ACC112 (cell line): ENCODE measurements at regions not wholly inside any gene's neighbourhood (a gene's known extent, or its start where the extent isn't known, plus 50 kb on each side); places are given as distances from the start of the nearest gene placed in this dataset.

Experiments used
- H2AFZ ChIP-seq: fragments of 200-600 bp; sonication (generic); one replicate; pipeline ENCODE4 v1.6.0; 2017; ENCODE audit warnings: antibody characterized with exemption, low read length; ENCODE audit not compliant: unreplicated experiment
- H3K27ac ChIP-seq: fragments of 200-600 bp; sonication (generic); 2 replicates; pipeline ENCODE4 v1.5.1; 2014; ENCODE audit warnings: low read depth, mild to moderate bottlenecking, antibody characterized with exemption, low read length, moderate library complexity
- H3K27me3 ChIP-seq: fragments of 200-600 bp; sonication (generic); 2 replicates; pipeline ENCODE4 v1.6.1; 2014; ENCODE audit warnings: mild to moderate bottlenecking, antibody characterized with exemption, low read length, moderate library complexity, mixed read lengths; ENCODE audit not compliant: insufficient read depth
- H3K36me3 ChIP-seq: fragments of 200-600 bp; sonication (generic); 2 replicates; pipeline ENCODE4 v1.6.1; 2016; ENCODE audit warnings: mild to moderate bottlenecking, antibody characterized with exemption, low read length, moderate library complexity, mixed read lengths; ENCODE audit not compliant: insufficient read depth
- H3K4me1 ChIP-seq: fragments of 200-600 bp; sonication (generic); one replicate; pipeline ENCODE4 v1.6.1; 2016; ENCODE audit warnings: low read length, mixed read lengths; ENCODE audit not compliant: insufficient read depth, unreplicated experiment, control insufficient read depth
- H3K4me3 ChIP-seq: fragments of 200-600 bp; sonication (generic); 2 replicates; pipeline ENCODE4 v1.5.1; 2014; ENCODE audit warnings: mild to moderate bottlenecking, low read depth, low read length
- H3K79me2 ChIP-seq: fragments of 200-600 bp; sonication (generic); one replicate; pipeline ENCODE4 v1.6.0; 2016; ENCODE audit warnings: low read length; ENCODE audit not compliant: control insufficient read depth, unreplicated experiment, insufficient read depth

DNA sequence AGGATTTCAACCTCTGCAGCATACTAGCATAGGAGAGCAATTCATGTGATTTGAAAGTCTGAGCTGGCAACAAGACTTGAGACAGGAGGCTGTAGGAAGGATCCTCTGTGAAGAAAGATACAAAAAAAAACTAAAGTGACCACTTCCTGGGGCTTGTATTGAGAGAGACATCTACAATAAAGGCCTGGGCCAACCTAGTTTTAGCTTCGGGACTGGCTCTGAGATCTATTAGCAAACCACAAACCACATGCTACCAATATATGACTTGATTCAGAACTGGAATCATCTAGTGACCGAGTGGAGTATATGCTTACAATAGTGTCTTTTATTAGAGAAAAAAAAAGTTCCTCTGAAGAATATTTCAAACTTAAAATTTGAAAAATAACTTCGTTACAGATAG, 1448.9 kb upstream of the CDH6 start:
- Histone ChIP-seq H3K4me3 (no peak overlapping the region), H3K27ac (no peak overlapping the region), H3K4me1 (no peaks in the 10 kb centered on the region), H3K27me3 (no peaks in the 10 kb centered on the region), H3K79me2 (no peaks in the 10 kb centered on the region), H3K36me3 (no peaks in the 10 kb centered on the region), H2AFZ (no peak overlapping the region)

DNA sequence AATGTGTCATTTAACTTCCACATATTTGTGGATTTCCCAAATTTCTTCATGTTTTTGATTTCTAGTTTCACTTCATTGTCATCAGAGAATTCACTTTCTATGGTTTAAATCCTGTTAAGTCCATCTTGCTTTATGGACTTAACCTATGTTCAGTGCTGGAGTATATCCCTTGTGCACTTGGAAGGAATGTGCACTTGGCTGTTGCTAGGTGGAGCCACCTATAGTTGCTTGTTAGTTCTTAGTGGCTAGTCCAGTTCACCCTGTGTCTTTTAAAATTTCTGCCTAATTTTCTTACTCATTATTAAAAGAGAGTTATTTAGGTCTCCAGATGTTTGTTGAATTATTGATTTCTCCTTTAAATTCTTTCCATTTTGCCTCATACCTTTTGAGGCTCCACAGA, 1472.5 kb upstream of the CDH6 start:
- no peaks in the 10 kb centered on the region for H3K79me2 ChIP-seq
- H3K27me3 ChIP-seq, result no peaks in the 10 kb centered on the region
- H3K4me3 ChIP-seq, result no peak overlapping the region

DNA sequence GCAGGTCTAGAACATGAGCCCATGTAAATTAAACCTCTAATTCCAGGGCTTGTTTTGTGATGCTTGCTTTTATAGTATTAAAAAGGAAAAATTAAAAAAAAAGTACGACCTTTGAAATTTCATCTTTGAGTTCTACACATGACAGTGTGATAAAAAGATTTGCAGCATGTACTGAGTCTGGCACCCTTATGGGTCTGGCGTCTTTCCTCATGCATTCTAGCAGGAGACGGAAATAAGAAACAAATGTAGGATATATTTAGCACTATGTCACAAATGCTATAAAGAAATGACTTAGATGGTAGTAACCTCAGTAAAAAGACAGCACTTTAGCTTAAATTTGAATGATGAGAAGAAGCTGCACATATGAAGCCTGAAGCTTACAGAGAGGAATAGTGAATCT, 1474.3 kb upstream of the CDH6 start:
- Histone ChIP-seq H3K36me3 (no peaks in the 10 kb centered on the region), H3K4me1 (no peaks in the 10 kb centered on the region)

More for the DNA sequence above, 1472.5 kb upstream of the CDH6 start:
- Histone ChIP-seq H3K36me3 (no peaks in the 10 kb centered on the region), H3K4me1 (no peaks in the 10 kb centered on the region), H2AFZ (no peak overlapping the region), H3K27ac (no peak overlapping the region)

DNA sequence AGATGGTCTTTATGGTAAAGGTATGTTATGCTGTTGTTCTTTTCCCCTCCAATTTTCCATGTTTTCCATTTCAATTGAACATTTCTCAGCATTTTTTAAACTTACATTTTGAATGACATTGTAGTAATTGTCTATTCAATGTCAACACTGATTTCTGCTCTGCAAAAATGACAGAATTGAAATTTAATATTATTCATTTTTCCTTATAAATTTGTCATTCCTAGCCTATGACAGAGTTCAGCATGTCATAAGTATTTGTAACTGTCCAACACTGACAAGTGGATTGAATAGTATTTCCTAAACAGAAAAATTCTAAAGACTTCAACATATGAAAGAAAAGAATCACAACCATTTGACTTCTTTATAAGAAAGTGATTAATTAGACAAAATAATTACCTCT, 1478.3 kb upstream of the CDH6 start:
- H3K4me3 ChIP-seq, result no peak overlapping the region

More for the DNA sequence above, 1474.3 kb upstream of the CDH6 start:
- Histone ChIP-seq H3K27ac (no peak overlapping the region), H2AFZ (no peak overlapping the region), H3K27me3 (no peaks in the 10 kb centered on the region), H3K79me2 (no peaks in the 10 kb centered on the region), H3K4me3 (no peak overlapping the region)

DNA sequence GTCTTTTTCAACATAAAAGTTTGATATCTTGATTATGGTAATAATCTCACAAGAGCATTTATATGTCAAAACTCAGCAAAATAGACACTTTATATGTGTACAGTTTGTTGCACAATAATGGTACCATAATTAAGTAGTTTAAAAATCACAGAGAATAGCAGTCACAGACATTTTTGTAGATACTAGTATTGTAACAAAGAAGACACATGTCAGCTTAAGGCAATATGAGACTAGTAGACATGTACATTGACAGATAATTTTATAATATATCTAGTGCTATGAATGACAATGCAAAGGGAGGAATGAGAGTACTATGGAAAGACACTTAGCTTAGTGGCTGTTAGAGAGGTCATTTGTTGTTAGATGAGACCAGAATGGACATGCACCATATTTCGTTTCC, 1490.6 kb upstream of the CDH6 start:
- Histone ChIP-seq H2AFZ (no peak overlapping the region), H3K79me2 (no peaks in the 10 kb centered on the region), H3K27me3 (no peaks in the 10 kb centered on the region), H3K27ac (no peak overlapping the region), H3K4me1 (no peaks in the 10 kb centered on the region), H3K4me3 (no peak overlapping the region), H3K36me3 (no peaks in the 10 kb centered on the region)

More for the DNA sequence above, 1478.3 kb upstream of the CDH6 start:
- H3K27ac ChIP-seq, result no peak overlapping the region
- no peaks in the 10 kb centered on the region for H3K27me3 ChIP-seq
- no peaks in the 10 kb centered on the region for H3K36me3 ChIP-seq
- no peaks in the 10 kb centered on the region for H3K4me1 ChIP-seq
- H2AFZ ChIP-seq, result no peak overlapping the region
- H3K79me2 ChIP-seq, result no peaks in the 10 kb centered on the region

DNA sequence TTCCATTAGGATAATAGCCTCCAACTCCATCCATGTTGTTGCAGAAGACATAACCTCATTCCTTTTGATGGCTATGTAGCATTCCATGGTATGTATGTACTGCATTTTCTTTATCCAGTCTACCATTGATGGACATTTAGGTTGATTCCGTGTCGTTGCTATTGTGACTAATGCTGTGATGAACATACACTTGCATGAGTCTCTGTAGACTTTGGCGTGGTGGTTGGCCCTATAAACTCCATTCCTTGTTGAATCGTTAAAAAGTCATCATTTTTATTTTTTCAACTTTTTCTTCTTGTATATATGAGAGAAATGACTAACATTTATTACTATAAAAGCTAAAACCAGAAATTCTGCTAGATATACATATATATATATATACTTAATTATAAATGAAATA, 1491.9 kb upstream of the CDH6 start:
- H3K27me3 ChIP-seq, result no peaks in the 10 kb centered on the region
- H3K36me3 ChIP-seq, result no peaks in the 10 kb centered on the region
- no peaks in the 10 kb centered on the region for H3K4me1 ChIP-seq
- H3K4me3 ChIP-seq, result no peak overlapping the region
- no peak overlapping the region for H2AFZ ChIP-seq
- H3K79me2 ChIP-seq, result no peaks in the 10 kb centered on the region
- H3K27ac ChIP-seq, result no peak overlapping the region

DNA sequence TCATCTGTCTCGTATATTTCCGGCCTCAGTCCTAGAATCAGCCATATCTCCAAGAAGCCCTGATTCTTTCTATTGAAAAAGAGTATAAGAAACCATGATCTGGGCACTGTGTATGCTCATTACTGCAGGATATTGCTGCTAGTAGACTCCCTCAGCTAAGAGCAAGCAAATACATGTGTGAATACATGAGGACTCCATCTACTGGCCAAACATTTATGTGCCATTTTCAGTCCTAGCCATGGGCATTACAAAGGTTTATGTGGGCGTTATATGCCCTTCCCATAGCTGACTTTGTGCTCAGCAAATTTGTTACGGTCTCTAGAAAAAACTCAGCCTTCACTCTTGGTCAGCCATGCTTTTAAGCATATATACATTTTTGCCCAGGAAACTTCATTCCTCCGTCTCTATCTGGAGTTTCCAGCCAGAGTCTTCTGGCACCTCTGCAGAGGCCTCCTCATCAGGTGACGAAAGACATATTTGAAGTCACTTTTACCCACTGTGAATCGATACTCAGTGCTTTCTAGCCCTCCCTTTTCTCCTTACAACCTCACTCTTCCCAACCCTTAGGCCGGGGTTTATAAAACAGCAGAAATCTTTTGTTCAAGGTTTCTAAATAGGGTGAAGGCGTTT, 1495.6 kb upstream of the CDH6 start:
- Histone ChIP-seq H3K36me3 (no peaks in the 10 kb centered on the region), H3K4me3 (no peak overlapping the region), H3K79me2 (no peaks in the 10 kb centered on the region), H2AFZ (no peak overlapping the region), H3K4me1 (no peaks in the 10 kb centered on the region), H3K27me3 (no peaks in the 10 kb centered on the region), H3K27ac (no peak overlapping the region)

DNA sequence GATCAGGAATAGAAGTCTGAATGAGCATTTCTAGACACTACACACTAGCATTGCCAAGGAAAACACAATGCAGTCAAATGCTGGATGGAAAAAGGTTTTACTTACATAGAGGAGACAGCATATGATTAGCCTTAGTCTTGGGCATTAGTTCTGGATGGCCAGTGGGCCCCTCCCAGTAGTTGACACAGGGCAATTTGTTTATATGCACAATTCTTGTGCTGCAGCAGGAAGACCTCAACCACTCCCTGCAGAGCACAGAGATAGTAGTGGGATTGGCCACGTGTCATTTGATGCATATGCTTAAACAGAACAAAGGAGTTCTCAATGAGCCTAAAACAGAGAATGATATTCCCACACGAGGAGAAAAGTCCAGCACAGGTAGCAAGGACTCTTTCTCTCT, 1496.2 kb upstream of the CDH6 start:
- no peaks in the 10 kb centered on the region for H3K4me1 ChIP-seq
- H3K79me2 ChIP-seq, result no peaks in the 10 kb centered on the region
- H3K27me3 ChIP-seq, result no peaks in the 10 kb centered on the region
- no peak overlapping the region for H3K4me3 ChIP-seq
- no peak overlapping the region for H2AFZ ChIP-seq
- H3K27ac ChIP-seq, result no peak overlapping the region
- no peaks in the 10 kb centered on the region for H3K36me3 ChIP-seq

DNA sequence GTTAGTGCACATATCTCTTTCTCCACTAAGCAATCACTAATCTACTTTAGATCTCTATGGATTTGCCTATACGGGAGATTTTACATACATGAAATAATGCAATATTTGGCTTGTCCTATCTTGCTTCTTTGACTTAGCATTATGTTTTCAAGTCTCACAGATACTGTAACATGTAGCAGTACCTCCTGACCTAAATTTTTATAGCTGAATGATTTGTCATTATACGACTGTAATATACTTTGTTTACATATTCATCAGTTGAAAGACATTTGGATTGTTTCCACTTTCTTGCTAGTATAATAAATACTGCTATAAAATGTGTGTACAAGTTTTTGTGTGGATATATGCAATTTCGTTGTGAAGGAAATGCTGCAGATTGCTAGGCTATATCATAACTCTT, 1520.8 kb upstream of the CDH6 start:
- Histone ChIP-seq H3K4me1 (no peaks in the 10 kb centered on the region), H3K36me3 (no peaks in the 10 kb centered on the region), H2AFZ (no peak overlapping the region), H3K79me2 (no peaks in the 10 kb centered on the region), H3K27ac (no peak overlapping the region), H3K4me3 (no peak overlapping the region), H3K27me3 (no peaks in the 10 kb centered on the region)

DNA sequence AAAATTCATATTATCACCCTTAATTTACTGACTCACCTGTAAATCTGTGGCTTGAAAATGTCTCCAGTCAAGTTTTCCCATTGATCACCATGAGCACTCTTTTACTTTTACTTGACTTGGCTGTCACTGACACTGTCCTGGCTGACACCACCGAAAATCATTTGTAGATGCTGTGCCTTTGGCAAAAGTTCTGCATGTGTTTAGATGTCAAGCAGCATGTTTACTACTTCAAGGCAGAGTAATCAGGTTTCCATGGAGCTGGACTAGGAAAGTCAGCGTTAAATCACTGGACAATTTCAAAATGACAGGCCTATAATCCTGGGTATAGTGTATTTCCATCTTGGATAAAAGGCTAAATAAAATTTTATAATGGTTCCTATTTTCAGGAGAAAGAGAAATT, 1530.6 kb upstream of the CDH6 start:
- H3K27me3 ChIP-seq, result no peaks in the 10 kb centered on the region
- H3K4me3 ChIP-seq, result no peak overlapping the region
- no peak overlapping the region for H2AFZ ChIP-seq
- no peaks in the 10 kb centered on the region for H3K79me2 ChIP-seq
- H3K36me3 ChIP-seq, result no peaks in the 10 kb centered on the region
- no peaks in the 10 kb centered on the region for H3K4me1 ChIP-seq
- no peak overlapping the region for H3K27ac ChIP-seq

DNA sequence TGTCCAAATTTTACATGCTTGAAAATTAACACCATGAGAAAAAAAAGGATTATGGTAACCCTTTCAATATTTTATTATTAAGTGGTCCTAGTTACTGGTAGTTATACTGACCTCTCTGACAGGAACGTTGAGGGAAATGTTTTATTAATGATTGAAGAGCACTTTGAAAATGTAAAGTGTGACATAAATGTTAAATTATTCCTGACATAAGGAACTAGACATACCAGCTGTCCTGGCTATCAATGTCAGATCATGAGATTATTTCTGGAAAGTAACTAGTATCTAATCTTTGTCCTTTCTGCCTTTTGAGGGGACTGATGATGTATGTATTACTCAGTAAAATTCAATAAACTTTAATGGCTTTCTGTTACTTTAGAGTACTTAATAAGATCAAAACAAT, 1538.5 kb upstream of the CDH6 start:
- no peaks in the 10 kb centered on the region for H3K79me2 ChIP-seq
- H3K27ac ChIP-seq, result no peak overlapping the region
- H3K36me3 ChIP-seq, result no peaks in the 10 kb centered on the region
- no peaks in the 10 kb centered on the region for H3K27me3 ChIP-seq
- no peak overlapping the region for H3K4me3 ChIP-seq
- H2AFZ ChIP-seq, result no peak overlapping the region
- no peaks in the 10 kb centered on the region for H3K4me1 ChIP-seq
